ENCODE measurements at regions not wholly inside any gene's neighbourhood (a gene's known extent, or its start where the extent isn't known, plus 50 kb on each side); places are given as distances from the start of the nearest gene placed in this dataset.

DNA sequence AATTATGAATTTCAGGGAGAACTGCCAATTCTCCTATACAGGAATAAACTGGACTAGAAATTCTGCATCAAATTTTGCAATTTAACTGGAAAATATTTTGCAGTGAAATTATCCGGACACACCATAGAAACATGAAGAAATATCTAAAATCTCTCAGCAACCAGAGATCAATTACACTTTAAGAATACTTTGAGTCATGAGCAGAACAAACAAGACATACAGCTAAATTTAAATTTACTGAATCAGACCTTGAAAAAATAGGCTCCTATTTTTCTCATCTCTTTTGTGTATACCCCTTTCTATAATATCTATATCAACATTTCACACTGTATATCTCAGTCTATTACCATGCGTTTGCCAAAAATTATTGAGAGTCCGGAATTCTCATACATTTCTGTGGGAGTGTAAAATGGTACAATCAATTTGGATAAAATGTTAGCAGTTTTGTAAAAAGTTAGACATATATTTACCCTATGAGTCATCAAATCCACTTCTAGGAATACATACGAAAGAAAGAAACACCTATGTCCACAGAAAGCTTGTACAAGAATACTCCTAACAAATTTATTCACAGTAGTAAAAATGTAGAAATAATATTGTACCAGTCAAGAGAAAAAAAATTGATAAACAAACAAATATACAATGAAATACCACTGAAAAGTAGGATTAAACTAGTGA, 593.1 kb upstream of the NECTIN3 start:
- no peak overlapping the region for H3K4me3 ChIP-seq (ENCODE audit: low read depth, low read length)
- TF ChIP-seq, protein P1, sequence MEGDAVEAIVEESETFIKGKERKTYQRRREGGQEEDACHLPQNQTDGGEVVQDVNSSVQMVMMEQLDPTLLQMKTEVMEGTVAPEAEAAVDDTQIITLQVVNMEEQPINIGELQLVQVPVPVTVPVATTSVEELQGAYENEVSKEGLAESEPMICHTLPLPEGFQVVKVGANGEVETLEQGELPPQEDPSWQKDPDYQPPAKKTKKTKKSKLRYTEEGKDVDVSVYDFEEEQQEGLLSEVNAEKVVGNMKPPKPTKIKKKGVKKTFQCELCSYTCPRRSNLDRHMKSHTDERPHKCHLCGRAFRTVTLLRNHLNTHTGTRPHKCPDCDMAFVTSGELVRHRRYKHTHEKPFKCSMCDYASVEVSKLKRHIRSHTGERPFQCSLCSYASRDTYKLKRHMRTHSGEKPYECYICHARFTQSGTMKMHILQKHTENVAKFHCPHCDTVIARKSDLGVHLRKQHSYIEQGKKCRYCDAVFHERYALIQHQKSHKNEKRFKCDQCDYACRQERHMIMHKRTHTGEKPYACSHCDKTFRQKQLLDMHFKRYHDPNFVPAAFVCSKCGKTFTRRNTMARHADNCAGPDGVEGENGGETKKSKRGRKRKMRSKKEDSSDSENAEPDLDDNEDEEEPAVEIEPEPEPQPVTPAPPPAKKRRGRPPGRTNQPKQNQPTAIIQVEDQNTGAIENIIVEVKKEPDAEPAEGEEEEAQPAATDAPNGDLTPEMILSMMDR (IDR thresholded peaks at IDR 0.05; ENCODE audit: insufficient read depth, low read depth, low read length), result no peak
- DNase-seq (ENCODE audit: low read depth), result no peak

DNA sequence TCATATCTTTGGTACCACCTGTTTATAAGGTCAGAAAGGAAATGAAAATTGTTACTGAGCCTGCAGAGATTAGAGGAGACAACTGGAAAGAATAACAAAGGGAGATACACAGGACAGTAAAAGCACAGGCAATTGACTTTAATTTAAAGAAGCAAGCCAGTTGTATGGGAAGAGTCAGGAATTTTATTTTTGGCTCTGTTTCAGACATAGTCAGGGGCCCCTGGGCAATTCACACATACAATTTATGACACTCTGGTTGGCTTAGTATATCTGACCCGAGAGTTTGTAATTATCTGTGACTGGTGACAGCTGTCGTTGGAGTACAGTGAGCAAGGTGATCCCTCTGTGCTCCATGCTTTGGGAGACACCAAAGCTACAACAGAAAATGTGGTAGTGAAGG, 591.9 kb upstream of the NECTIN3 start:
- DNase-seq (ENCODE audit: low read depth), result no peak
- no peak overlapping the region for H3K4me3 ChIP-seq (ENCODE audit: low read depth, low read length)
- TF ChIP-seq, protein P1 (IDR thresholded peaks at IDR 0.05; ENCODE audit: insufficient read depth, low read depth, low read length), result no peak

DNA sequence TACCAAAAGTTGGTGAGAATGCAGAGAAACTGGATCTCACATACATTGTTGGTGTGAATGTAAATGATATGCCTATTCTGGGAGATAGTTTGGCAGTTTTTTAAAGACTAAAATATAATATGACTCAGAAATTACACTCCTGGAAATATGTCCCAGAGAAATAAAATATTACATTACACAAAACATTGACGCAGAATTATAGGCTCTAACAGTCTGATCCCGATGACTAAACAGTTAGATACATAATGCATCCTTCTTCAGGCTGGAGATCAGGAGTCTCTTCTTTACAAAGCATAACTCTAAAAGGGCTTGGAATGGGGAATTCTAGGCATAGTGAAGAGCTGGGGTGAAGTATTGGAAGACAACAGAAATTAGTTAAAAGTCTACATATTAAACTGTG, 586.2 kb upstream of the NECTIN3 start:
- no peak overlapping the region for H3K4me3 ChIP-seq (ENCODE audit: low read depth, low read length)
- DNase-seq (ENCODE audit: low read depth), result no peak
- TF ChIP-seq, protein P1 (IDR thresholded peaks at IDR 0.05; ENCODE audit: insufficient read depth, low read depth, low read length), result no peak

DNA sequence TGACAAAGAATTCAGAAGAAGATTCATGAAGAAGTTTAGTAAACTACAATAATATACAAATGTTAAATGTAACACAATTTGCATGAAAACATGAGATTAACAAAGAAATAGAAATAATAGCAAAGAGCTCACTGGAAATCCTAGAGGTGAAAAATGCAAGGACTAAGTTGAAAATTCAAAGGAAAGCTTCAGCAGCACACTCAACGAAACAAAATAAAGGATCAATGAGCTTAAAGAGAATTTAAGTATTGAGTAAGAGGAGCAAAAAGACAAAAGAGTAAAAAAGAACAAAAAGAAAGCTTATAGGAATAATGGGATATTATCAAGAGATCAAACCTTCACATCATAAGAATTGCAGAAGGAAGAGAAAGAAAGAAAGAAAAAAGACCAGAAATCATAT, 583.8 kb upstream of the NECTIN3 start:
- no peak for DNase-seq (ENCODE audit: low read depth)
- H3K4me3 ChIP-seq (ENCODE audit: low read depth, low read length), result no peak overlapping the region
- TF ChIP-seq, protein P1 (IDR thresholded peaks at IDR 0.05; ENCODE audit: insufficient read depth, low read depth, low read length), result no peak

DNA sequence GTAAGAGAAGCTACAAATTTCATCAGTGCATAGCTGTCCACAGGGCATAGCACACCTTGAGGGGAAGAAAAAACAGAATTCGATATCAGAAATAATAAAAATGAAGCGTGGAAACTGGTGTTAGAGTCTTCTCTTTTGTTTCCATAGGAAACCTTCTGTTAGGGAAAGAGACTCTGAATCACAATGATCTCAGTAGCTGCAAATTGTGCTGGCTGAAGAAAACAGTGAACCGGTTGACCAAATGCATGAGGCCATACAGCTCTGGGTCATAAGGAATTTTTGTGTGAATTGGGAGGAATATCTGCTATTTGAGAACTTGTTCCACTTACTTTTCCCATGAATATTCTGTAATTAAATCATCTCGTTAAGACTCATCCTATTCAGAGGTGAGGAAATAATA, 580.2 kb upstream of the NECTIN3 start:
- no peak for DNase-seq (ENCODE audit: low read depth)
- H3K4me3 ChIP-seq (ENCODE audit: low read depth, low read length), result no peak overlapping the region
- TF ChIP-seq, protein P1 (IDR thresholded peaks at IDR 0.05; ENCODE audit: insufficient read depth, low read depth, low read length), result no peak

DNA sequence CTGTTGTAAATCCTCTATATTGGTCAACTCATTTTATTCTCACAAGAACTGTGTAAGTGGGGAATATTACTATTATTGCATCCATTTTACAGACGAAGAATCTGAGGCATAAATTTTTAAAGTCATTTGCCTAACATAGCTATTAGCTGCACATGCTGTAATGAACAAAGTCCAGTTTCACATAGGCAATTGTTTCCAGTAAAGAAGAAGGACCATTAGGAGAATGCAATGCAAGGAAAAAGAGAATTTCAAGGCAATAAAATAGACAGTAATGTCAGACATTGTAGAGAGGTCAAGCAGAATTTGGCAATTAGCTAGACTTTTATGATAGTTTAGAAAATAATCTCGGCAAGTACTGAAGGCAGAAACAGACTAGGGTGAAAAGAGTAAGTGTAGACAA, 578.7 kb upstream of the NECTIN3 start:
- H3K4me3 ChIP-seq (ENCODE audit: low read depth, low read length), result no peak overlapping the region
- DNase-seq (ENCODE audit: low read depth), result no peak
- TF ChIP-seq, protein P1 (IDR thresholded peaks at IDR 0.05; ENCODE audit: insufficient read depth, low read depth, low read length), result no peak
